Thyroid gland (tissue), 4 donors: ENCODE measurements at regions not wholly inside any gene's neighbourhood (a gene's known extent, or its start where the extent isn't known, plus 50 kb on each side); places are given as distances from the start of the nearest gene placed in this dataset.

Source experiments
- DNase-seq, 2 donors: peaks; one replicate each; pipeline ENCODE4 v3.0.0-alpha.2; 2019
- H3K27ac ChIP-seq, 3 donors: fragments of 200-600 bp; sonication (generic); 1 replicate in 2 of 3; 2 replicates in 1 of 3; pipeline ENCODE4 v1.5.1; 2016 to 2019; ENCODE audit warnings: mild to moderate bottlenecking in 1 of 3, moderate library complexity in 1 of 3
- H3K27me3 ChIP-seq: fragments of 200-600 bp; sonication (generic); one replicate; pipeline ENCODE4 v1.5.1; 2019
- H3K36me3 ChIP-seq, 2 donors: fragments of 200-600 bp; sonication (generic); one replicate each; pipeline ENCODE4 v1.5.1; 2016 to 2019
- H3K4me1 ChIP-seq, 2 donors: fragments of 200-600 bp; sonication (generic); one replicate each; pipeline ENCODE4 v1.5.1; 2017 to 2019
- H3K4me3 ChIP-seq, 3 donors: fragments of 200-600 bp; sonication (generic); replicated peaks in 1 of 3; 1 replicate in 2 of 3; 2 replicates in 1 of 3; pipeline ENCODE4 v1.5.1; 2016; ENCODE audit warnings: mild to moderate bottlenecking in 1 of 3
- H3K9me3 ChIP-seq: fragments of 200-600 bp; sonication (generic); one replicate; pipeline ENCODE4 v1.5.1; 2017
- POLR2A ChIP-seq, 2 donors: fragments of 450-650 bp; IDR thresholded peaks; one replicate each; pipeline ENCODE4 v1.6.1; 2017; ENCODE audit warnings: antibody characterized with exemption in 2 of 2, mild to moderate bottlenecking in 2 of 2, moderate library complexity in 1 of 2
- WGBS, 2 donors: methylation state at CpG; one replicate each; pipeline ENCODE4 v1.1.5; 2017; 5-methylcytosine and 5-hydroxymethylcytosine counted together
- intact Hi-C: fragments of 100-400 bp; cut with DNase I; formaldehyde crosslinking; loops from one replicate; pipeline ENCODE4 v1.15.1; 2023
- TF ChIP-seq, protein P1 (sequence below), 6 experiments: fragments of 200-600 bp in 3 of 6; fragments of 450-650 bp in 3 of 6; sonication (generic) in 3 of 6; IDR thresholded peaks; one replicate each; pipeline ENCODE4 v1.5.1; 2016 to 2019; ENCODE audit warnings: antibody characterized with exemption in 6 of 6, mild to moderate bottlenecking in 2 of 6, inconsistent platforms in 1 of 6, moderate library complexity in 1 of 6

DNA sequence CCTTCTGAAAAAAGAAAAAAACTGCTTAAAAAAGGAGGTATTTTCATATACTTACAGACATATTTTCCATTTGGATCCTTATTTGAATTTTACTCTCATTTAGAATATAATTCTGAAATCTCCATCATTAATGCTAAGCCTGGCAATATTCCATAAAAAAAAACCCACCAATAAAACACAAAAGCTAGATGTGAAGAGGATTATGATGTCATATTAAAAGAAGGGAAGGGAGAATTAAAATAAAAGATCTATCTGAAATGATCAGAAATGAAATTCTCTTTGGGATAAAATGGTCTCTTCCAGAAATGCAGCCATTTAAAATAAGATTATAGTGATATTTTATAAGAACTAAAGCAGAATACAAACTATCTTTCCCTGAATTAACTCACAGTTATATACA, 206.7 kb upstream of the CAMK1G start:
- H3K27me3 ChIP-seq, result no peaks in the 10 kb centered on the region
- H3K4me3 ChIP-seq, result no peak overlapping the region
- intact Hi-C loops, result no loop called here
- H3K9me3 ChIP-seq, result no peaks in the 10 kb centered on the region
- H3K36me3 ChIP-seq, result no peaks in the 10 kb centered on the region
- TF ChIP-seq POLR2A (IDR thresholded peaks at IDR 0.05), result no peak
- TF ChIP-seq, protein P1, sequence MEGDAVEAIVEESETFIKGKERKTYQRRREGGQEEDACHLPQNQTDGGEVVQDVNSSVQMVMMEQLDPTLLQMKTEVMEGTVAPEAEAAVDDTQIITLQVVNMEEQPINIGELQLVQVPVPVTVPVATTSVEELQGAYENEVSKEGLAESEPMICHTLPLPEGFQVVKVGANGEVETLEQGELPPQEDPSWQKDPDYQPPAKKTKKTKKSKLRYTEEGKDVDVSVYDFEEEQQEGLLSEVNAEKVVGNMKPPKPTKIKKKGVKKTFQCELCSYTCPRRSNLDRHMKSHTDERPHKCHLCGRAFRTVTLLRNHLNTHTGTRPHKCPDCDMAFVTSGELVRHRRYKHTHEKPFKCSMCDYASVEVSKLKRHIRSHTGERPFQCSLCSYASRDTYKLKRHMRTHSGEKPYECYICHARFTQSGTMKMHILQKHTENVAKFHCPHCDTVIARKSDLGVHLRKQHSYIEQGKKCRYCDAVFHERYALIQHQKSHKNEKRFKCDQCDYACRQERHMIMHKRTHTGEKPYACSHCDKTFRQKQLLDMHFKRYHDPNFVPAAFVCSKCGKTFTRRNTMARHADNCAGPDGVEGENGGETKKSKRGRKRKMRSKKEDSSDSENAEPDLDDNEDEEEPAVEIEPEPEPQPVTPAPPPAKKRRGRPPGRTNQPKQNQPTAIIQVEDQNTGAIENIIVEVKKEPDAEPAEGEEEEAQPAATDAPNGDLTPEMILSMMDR (IDR thresholded peaks at IDR 0.05), result no peak
- no peaks in the 10 kb centered on the region for H3K4me1 ChIP-seq
- DNase-seq, result no peak
- no peak overlapping the region for H3K27ac ChIP-seq

DNA sequence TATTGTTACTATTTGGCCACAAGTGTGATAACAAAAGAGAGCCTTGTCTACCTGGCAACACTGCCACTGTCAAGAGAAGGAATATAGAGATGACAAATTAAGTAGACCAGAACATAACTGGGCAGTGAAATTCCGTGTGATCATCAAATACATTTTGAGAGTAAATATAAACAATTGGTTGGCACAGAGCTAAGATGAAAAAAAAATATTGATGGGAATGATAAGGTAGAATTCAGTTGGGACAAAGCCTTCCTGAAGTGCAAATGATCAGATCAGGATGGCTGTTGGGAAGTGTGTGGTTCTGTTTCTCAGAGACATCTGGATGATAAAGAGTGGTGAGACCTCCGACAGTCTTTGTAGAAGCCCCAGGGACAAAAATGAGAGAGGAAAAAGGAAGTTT, 205.5 kb upstream of the CAMK1G start:
- H3K4me3 ChIP-seq, result no peak overlapping the region
- H3K9me3 ChIP-seq, result no peaks in the 10 kb centered on the region
- WGBS, 2 donors, result 72 to 74% methylated on average over 2 of the region's 2 CpGs
- no peaks in the 10 kb centered on the region for H3K36me3 ChIP-seq
- intact Hi-C loops, result no loop called here
- no peak for TF ChIP-seq POLR2A (IDR thresholded peaks at IDR 0.05)
- TF ChIP-seq, protein P1 (IDR thresholded peaks at IDR 0.05), result no peak
- no peak for DNase-seq
- no peak overlapping the region for H3K27ac ChIP-seq
- no peaks in the 10 kb centered on the region for H3K4me1 ChIP-seq
- no peaks in the 10 kb centered on the region for H3K27me3 ChIP-seq

DNA sequence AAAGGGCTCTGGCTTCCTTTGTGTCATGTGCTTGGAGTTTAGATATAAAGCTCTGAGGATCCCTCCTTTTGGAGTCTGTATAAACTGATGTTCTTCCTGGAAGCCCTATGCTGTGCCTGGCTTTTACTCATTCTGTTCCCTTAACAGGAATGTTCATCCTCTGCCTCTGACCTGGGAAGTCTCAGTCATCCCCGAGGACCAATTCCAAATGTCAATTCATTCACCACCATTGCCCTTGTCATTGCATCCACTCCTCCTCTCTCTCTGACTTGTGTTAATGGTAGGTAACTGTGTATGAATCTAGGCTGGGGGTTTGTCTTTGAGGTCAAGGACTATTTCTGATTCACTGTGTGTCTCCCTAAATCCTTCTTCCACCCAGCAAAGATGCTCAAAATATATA, 204.2 kb upstream of the CAMK1G start:
- H3K27me3 ChIP-seq, result no peaks in the 10 kb centered on the region
- no peak overlapping the region for H3K27ac ChIP-seq
- intact Hi-C loops, result no loop called here
- no peak overlapping the region for H3K4me3 ChIP-seq
- no peak for DNase-seq
- 82 to 85% methylated on average over 1 of the region's 1 CpG for WGBS, 2 donors
- TF ChIP-seq, protein P1 (IDR thresholded peaks at IDR 0.05), result no peak
- TF ChIP-seq POLR2A (IDR thresholded peaks at IDR 0.05), result no peak
- H3K36me3 ChIP-seq, result no peaks in the 10 kb centered on the region
- H3K9me3 ChIP-seq, result no peaks in the 10 kb centered on the region
- no peaks in the 10 kb centered on the region for H3K4me1 ChIP-seq

DNA sequence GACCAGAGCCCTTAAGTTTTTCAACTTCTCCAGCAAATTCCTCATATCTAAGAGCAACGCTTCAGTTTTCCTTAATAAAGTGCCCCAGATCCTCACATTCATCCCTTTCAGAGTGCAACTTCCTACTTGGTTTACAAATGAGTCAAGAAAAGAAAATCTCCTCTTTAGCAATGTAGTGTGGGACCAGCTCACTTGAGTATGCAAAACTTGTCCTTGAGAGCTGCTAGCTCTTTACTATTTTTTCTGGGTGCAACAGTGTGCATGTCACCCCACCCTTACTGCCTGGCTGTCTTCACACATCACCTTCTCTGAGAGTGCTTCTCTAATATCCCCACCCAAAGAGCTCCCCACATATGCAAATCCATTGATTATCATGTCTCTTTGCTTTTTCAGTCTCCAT, 203.1 kb upstream of the CAMK1G start:
- DNase-seq, result no peak
- H3K27me3 ChIP-seq, result no peaks in the 10 kb centered on the region
- H3K36me3 ChIP-seq, result no peaks in the 10 kb centered on the region
- intact Hi-C loops, result no loop called here
- 76 to 81% methylated on average over 1 of the region's 1 CpG for WGBS, 2 donors
- H3K4me3 ChIP-seq, result no peak overlapping the region
- H3K4me1 ChIP-seq, result no peaks in the 10 kb centered on the region
- no peaks in the 10 kb centered on the region for H3K9me3 ChIP-seq
- H3K27ac ChIP-seq, result no peak overlapping the region
- TF ChIP-seq, protein P1 (IDR thresholded peaks at IDR 0.05), result no peak
- TF ChIP-seq POLR2A (IDR thresholded peaks at IDR 0.05), result no peak

DNA sequence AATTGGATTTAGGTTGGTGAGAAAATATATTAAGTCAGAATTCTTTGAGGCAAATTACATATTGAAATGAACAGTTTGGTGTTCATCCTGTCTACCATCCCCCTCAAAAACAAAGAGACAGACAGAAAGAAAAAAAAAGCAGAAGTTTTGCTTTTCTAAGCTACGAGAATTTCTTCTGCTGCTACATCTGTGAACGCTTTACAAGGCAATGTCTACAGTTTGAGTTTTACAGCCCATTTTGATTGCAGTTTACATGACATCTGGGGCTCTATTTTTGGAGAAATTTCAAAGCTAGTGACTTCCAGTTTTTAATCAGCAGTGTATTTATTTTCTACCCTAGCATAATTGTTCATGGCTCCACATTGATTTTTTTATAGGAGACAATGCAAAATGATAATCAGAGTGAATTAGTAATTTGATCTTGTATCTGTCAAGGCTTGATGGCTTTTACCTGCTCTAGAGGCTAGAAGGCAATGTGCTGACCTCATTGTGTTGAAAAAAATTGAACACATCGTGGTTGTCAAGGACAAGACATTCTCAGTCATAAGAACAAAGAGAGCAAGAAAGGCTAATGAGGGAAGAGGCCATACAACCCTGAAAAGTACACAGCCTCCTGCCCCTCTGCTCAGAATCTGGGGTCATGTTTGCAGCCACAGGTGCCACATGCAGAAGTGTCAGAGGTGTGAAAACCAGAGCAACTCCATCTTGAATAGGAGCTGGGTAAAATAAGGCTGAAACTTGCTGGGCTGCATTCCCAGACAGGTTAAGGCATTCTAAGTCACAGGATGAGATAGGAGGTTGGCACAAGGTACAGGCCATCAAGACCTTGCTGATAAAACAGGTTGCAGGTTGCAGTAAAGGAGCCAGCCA, 201.0 kb upstream of the CAMK1G start:
- no peaks in the 10 kb centered on the region for H3K36me3 ChIP-seq
- no peak overlapping the region for H3K27ac ChIP-seq
- H3K9me3 ChIP-seq, result no peaks in the 10 kb centered on the region
- no peak overlapping the region for H3K4me3 ChIP-seq
- intact Hi-C loops, result no loop called here
- TF ChIP-seq POLR2A (IDR thresholded peaks at IDR 0.05), result no peak
- TF ChIP-seq, protein P1 (IDR thresholded peaks at IDR 0.05), result no peak
- 68 to 69% methylated on average over 3 of the region's 3 CpGs for WGBS, 2 donors
- H3K4me1 ChIP-seq, result no peaks in the 10 kb centered on the region
- DNase-seq, result no peak
- no peaks in the 10 kb centered on the region for H3K27me3 ChIP-seq
